ENCODE measurements at regions not wholly inside any gene's neighbourhood (a gene's known extent, or its start where the extent isn't known, plus 50 kb on each side); places are given as distances from the start of the nearest gene placed in this dataset.

DNA sequence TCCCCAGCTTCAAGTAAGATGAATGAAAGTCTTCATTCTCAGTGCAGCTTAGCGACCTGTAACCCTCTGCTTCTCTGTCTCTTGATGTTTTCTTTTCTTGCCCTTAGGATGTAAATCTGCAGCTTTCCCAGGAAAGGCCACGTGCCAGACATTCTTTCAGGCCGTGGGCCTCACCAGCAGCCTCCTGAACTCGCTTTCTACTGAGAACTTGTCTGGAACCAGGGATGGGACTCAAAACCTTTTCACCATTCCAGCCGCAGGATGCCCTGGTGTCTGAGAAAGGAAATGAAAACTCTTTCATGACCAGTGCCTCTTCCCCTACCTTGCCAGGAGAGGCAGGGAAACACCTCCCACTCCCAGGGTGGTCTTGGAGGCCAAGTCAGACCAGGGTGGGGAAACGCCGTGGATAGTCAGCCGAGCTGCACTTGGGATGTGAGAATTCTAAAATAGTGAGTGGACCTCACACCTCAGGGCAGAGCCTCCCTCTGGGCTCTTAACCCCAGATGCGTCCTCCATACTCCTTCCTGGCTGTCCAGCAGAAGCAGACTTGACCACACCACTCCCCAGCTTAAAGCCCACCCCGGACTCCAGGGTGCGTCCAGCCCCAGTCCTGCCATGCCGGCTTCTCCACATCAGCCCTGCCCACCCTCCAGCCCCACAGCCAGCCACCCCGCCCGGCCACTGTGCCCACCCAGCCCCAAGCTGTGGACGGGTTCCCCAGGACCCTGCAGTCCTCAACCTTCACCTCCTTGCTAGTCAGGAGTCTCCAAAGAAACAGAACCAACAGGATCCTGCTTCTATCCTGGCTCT, 115.5 kb downstream of the TWIST2 start:
- TF ChIP-seq USF1 (IDR thresholded peaks at IDR 0.05) (no peak), ZBTB7A (IDR thresholded peaks at IDR 0.05; ENCODE audit: low read depth) (no peak), FOXM1 (IDR thresholded peaks at IDR 0.05; ENCODE audit: borderline replicate concordance, low read depth) (no peak), NFIC (IDR thresholded peaks at IDR 0.05) (no peak), YY1 (IDR thresholded peaks at IDR 0.05; ENCODE audit: low read depth) (no peak), EGR1 (IDR thresholded peaks at IDR 0.05) (no peak)
- TF ChIP-seq, protein P1, sequence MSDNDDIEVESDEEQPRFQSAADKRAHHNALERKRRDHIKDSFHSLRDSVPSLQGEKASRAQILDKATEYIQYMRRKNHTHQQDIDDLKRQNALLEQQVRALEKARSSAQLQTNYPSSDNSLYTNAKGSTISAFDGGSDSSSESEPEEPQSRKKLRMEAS (IDR thresholded peaks at IDR 0.05) = no peak

DNA sequence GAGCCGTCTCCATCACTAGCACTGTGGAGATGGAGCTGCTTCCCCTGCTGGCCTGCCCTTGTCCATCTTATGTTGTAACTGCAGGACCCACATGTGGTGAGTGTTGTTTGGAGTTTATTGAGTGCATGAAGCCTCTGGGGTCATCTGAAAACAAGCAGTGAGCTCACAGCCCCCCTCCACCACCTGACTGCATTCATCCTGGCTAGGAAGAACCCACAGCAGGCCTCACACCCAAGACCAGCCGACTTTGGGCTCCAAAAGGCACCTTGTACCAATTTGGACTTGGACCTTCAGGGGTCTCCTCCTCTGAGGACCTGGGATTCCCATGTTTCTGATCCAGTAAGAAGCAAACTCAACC, 116.1 kb downstream of the TWIST2 start:
- TF ChIP-seq EP300 (IDR thresholded peaks at IDR 0.05; ENCODE audit: borderline replicate concordance) = no peak
- TF ChIP-seq REST (IDR thresholded peaks at IDR 0.05; ENCODE audit: low read depth) = no peak
- TF ChIP-seq NFIC (IDR thresholded peaks at IDR 0.05) = no peak

DNA sequence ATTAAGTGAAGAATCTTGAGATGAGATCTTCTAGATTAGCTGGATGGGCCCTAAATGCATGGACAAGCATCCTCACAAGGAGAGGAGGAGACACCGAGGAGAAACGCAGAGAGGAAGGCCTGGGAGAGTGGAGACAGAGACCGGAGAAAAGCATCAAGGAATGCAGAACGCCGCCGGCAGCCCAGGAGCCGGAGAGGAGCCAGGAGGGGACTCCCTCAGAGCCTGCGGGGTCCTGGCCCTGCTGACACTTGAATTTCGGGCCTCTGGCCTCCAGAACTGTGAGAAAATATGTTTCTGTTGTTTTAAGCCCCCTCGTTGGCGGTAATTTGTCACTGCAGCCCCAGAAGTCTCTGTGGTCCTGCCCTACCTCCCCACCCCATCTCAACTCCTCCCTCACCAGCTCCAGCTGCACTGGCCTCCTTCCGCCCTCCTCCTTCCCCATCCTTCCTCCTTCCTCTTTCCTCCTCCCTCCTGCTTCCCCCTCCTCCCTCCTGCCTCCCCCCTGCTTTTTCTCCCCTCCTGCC, 116.7 kb downstream of the TWIST2 start:
- TF ChIP-seq, protein P1 (IDR thresholded peaks at IDR 0.05) = no peak
- TF ChIP-seq RAD21 (IDR thresholded peaks at IDR 0.05; ENCODE audit: low read depth) (no peak), TEAD4 (IDR thresholded peaks at IDR 0.05) (no peak), ZBTB7A (IDR thresholded peaks at IDR 0.05; ENCODE audit: low read depth) (no peak), EGR1 (IDR thresholded peaks at IDR 0.05) (no peak), YY1 (IDR thresholded peaks at IDR 0.05; ENCODE audit: low read depth) (no peak), USF1 (IDR thresholded peaks at IDR 0.05) (no peak), REST (IDR thresholded peaks at IDR 0.05; ENCODE audit: low read depth) (no peak), NFIC (IDR thresholded peaks at IDR 0.05) (no peak), CREB1 (IDR thresholded peaks at IDR 0.05; ENCODE audit: low read depth) (no peak), TCF12 (IDR thresholded peaks at IDR 0.05; ENCODE audit: low read depth) (no peak)

- TF ChIP-seq, protein P1 (IDR thresholded peaks at IDR 0.05) = no peak
- TF ChIP-seq NFIC (IDR thresholded peaks at IDR 0.05) (no peak), TEAD4 (IDR thresholded peaks at IDR 0.05) (no peak), TAF1 (IDR thresholded peaks at IDR 0.05; ENCODE audit: low read depth) (no peak), CREB1 (IDR thresholded peaks at IDR 0.05; ENCODE audit: low read depth) (no peak), YY1 (IDR thresholded peaks at IDR 0.05; ENCODE audit: low read depth) (no peak), USF1 (IDR thresholded peaks at IDR 0.05) (no peak), ZBTB7A (IDR thresholded peaks at IDR 0.05; ENCODE audit: low read depth) (no peak)
Observed at GRCh38 chr2:238965371-238966071, 117.6 kb downstream of the TWIST2 start.

- TF ChIP-seq RAD21 (IDR thresholded peaks at IDR 0.05; ENCODE audit: low read depth) = no peak
- TF ChIP-seq TCF12 (IDR thresholded peaks at IDR 0.05; ENCODE audit: low read depth) = no peak
- no peak for TF ChIP-seq ZBTB7A (IDR thresholded peaks at IDR 0.05; ENCODE audit: low read depth)
- no peak for TF ChIP-seq YY1 (IDR thresholded peaks at IDR 0.05; ENCODE audit: low read depth)
- no peak for TF ChIP-seq NFIC (IDR thresholded peaks at IDR 0.05)
- TF ChIP-seq, protein P1 (IDR thresholded peaks at IDR 0.05) = no peak
- TF ChIP-seq USF1 (IDR thresholded peaks at IDR 0.05) = no peak
- TF ChIP-seq REST (IDR thresholded peaks at IDR 0.05; ENCODE audit: low read depth) = no peak
- no peak for TF ChIP-seq CEBPB (IDR thresholded peaks at IDR 0.05)
- TF ChIP-seq EP300 (IDR thresholded peaks at IDR 0.05; ENCODE audit: borderline replicate concordance) = no peak
- no peak for TF ChIP-seq TAF1 (IDR thresholded peaks at IDR 0.05; ENCODE audit: low read depth)
- TF ChIP-seq TEAD4 (IDR thresholded peaks at IDR 0.05) = no peak
- no peak for TF ChIP-seq CREB1 (IDR thresholded peaks at IDR 0.05; ENCODE audit: low read depth)
- no peak for TF ChIP-seq EGR1 (IDR thresholded peaks at IDR 0.05)
- TF ChIP-seq FOXM1 (IDR thresholded peaks at IDR 0.05; ENCODE audit: borderline replicate concordance, low read depth) = no peak
Observed at GRCh38 chr2:238966072-238966937, 118.4 kb downstream of the TWIST2 start.

All from Ishikawa (cell line).